G401.6 (cell line): ENCODE measurements at regions not wholly inside any gene's neighbourhood (a gene's known extent, or its start where the extent isn't known, plus 50 kb on each side); places are given as distances from the start of the nearest gene placed in this dataset.
"Not testable (repeated sequence)": the region's sequence is repeated elsewhere in the genome, so short reads cannot be mapped to it uniquely, and the experiment has no call there.

Experiments
- FAIRE-seq: peaks from 2 replicates; lab custom pipeline; 2012; peaks lifted over from hg19 to GRCh38; lab: Jason Lieb, UNC

DNA sequence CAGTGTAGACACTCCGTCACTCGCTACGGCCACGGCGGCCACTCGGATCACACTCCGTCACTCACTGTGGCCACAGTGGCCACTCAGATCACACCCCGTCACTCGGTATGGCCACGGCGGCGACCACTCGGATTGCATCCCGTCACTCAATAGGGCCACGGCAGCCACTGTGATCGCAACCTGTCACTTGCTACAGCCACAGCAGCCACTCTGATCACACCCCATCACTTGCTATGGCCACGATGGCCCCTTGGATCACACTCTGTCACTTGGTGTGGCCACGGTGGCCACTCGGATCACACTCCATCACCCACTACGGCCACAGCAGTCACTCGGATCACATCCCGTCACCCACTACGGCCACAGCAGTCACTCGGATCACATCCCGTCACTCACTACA is 175.3 kb downstream of the LAT start:
- not testable (repeated sequence) for FAIRE-seq

DNA sequence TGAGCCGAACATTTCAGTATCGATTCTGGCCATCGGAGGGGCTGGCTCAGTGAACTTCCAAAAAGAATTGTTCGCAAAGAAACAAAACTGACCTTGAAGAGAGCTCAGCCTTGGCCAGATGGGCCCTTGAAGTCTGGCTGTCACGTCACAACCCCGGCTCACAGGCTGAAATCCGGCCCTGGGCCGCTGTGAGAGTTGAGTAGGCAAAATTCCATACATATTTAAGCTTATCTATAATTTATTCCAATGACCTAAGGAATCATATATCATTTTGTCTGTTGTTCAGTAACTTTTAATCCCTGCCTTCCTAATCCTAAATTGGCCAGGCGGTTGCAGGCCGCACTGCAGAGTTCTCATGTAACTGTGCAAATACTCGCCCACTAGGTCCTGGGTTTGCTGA is 174.8 kb downstream of the LAT start:
- FAIRE-seq = not testable (repeated sequence)

DNA sequence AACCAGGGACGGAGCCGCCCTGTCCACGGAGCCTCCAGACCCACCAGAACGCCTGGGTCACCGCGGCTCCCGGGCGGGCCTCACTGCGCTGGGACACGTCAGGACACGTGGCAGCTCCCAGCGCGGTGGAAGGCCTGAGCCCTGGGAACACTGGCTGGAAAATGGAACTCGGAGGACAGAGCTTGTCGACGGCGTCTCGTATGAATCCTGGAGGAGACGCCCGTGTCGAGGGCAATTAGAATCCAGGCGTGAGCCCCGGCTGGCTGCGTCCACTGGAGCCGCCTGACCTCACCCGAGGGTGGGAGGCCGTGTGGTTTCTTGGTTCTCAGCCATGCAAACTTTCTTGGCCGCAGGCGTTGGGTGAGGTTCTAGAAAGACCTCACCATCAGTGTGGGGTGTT is 173.9 kb downstream of the LAT start:
- FAIRE-seq = no peak

DNA sequence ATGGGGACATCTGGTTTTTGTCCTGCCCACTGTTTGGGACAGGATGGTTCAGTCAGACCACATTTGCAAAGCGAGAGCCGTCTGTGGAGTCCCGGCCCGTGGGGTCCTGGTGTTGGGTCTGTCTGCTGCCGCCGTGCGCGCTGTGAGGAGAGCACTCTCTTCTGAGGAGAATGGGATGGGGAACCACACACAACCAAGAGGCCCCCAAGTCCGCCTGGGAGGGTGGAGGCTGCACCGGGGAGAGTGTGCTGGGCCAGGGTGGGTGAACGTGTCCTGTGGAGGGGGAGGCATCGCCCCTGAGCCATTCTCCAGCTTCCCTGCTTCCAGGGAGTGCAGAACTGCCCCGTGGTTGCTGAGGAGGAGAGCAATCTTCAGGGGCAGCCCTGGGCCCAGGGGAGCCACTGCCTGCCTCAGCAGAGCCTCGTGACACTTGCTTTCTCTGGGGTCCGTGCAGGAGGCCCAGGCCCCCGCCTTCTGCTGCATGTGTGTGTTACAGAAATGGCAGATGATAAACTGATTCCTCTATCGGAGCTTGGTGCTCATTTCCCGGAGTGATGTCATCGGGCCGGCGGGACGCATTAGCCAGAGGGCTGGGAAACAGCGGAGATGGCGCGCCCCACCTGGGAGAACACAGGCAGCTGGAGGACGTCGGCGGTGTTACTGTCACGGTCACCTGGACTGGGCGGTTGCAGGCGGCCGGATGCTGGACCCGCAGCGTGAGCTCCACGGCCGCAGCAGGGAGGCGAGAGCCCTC is 173.4 kb downstream of the LAT start:
- not testable (repeated sequence) for FAIRE-seq

DNA sequence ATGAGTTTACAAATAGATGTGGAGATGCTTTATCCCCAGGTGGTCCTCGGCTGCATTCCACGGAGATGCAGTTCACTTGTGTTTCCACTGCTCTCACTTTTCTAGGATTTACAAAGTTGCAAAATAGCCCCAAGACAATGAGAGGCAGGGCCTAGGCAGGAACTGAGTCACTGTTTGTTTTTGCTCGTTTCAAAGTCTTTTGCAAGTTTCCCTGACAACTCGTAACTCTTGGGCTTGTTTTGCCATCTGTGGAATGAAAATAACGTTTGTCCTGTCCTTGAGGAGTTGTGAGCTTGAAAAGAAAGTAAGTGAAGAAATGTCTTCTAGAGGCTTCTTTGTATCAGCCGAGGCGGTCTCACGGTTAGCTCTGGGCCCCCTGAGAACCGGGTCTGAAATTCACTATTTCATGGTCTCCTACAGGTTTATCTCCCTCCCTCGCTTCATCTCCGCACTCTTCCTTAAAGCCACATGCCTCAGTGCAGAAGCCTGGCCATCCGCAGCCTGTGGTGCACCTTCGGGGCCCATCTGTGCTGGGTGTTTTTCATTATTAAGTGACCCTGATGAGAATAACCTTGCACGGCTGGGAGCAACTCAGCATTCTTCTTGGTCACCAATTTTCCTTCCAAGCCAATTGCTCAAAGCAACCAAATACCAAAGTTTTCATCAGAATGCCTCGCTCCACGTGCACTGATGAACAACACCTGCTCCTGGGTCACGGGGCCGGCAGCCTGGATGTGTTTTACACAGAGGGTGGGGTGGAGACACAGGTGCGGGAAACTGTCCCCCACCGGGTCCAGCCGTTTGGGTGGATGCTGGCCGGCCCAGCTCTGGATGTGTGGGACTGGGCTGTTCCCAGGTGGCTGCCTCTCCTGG is 172.4 kb downstream of the LAT start:
- FAIRE-seq = not testable (repeated sequence)

DNA sequence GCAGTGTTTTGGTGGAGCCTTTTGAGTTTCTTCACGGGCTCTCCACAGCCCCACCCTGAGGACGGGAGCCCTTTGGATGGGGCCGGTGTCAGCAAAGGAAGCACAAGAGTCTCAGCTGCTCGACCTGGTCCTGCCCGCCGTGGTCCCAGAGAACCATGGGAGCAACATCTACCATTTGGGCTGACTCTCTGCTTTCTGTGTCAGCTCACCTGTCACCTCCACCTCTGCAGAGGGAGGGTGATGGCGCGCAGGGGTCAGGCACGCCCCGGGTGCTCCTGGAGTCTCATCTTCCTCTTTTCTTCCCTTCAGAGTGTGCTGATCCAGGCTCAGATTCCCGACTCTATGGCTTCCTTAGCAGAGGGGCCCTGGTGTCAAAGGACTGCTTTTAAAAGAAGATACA is 171.7 kb downstream of the LAT start:
- FAIRE-seq = no peak

DNA sequence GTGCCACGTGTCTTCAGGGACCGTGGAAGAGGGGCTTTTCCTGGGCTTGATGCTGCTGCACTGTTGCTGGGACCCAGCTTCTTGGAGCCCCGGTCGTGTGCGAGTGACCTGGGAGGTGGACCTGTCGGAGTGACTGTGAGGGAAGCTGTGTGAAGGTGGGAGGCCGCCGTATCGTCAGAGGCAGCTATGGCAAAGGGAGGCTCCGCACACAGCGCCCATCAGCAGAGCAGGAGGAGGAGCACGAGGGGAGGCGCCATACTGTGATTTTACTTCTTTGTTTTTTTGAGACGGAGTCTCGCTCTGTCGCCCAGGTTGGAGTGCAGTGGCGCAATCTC is 171.0 kb downstream of the LAT start:
- not testable (repeated sequence) for FAIRE-seq

DNA sequence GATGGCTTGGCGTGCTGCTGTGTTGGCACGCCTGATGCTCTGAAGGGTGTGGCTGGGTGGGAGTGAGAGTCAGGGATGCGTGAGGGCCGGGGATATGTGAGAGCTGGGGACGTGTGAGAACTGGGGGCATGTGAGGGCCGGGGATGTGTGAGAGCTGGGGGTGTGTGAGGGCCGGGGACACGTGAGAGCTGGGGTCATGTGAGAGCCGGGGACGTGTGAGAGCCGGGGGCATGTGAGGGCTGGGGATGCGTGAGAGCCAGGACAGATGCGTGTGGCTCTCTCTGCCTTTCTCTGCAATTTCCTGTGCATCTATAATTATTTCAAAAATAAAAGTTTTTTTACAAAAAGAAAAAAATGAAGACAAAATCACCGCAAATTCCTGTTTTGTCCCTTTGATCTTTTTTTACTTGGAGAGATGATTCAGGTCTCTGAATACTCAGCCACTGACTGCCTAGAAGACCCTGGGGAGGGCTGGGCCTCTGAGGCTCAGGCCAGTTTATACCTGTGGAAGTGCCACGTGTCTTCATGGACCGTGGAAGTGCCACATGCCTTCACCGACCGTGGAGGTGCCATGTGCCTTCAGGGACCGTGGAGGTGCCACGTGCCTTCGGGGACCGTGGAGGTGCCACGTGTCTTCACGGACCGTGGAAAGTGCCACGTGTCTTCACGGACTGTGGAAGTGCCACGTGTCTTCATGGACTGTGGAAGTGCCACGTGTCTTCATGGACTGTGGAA is 170.4 kb downstream of the LAT start:
- FAIRE-seq = not testable (repeated sequence)

DNA sequence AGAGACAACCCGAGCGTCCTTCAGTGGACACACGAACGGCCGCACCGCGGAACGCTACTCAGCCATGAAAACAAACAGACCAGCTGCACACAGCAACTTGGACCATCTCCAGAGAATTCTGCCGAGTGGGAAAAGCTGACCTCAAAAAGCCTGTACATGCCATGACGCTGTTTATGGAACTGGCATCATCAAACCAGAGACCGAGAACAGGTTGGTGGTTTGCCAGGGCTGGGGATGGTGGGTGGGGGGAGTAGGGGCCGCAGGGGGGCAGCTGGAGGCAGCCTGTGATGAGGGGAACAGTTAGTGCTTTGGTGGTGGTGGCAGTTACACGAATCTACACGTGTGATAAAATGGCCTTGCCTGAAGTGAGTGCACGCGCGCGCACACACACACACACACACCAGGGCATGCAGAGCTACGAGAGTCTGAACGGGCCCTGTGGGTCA is 169.8 kb downstream of the LAT start:
- no peak for FAIRE-seq

DNA sequence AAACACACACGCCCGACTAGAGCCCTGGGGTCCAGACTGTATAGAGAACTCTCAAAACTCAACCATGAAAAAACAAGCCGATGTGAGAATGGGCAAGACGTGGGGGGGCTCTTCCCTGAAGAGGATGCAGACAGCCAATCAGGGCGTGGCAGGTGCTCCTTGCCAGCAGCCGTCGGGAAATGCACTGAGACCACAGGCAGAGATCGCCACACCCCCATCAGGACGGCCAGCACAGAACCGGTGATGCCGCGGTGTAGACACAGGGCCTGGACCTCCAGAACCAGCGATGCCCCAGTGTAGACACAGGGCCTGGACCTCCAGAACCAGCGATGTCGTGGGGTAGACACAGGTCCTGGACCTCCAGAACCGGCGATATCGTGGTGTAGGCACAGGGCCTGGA is 169.2 kb downstream of the LAT start:
- no peak for FAIRE-seq

DNA sequence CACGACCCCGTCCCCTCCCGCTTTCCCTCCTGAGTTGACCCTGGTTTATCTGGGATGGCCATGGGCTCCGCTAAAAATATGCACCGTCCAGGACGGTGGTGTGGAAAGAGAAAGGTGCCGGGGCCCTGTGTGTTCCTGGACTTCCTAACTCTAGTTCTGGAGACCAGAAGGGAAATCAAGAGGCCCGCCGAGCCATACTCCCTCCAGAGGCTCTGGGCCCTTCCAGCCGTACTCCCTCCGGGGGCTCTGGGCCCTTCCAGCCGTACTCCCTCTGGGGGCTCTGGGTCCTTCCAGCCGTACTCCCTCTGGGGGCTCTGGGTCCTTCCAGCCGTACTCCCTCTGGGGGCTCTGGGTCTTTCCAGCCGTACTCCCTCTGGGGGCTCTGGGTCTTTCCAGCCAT is 168.5 kb downstream of the LAT start:
- not testable (repeated sequence) for FAIRE-seq

DNA sequence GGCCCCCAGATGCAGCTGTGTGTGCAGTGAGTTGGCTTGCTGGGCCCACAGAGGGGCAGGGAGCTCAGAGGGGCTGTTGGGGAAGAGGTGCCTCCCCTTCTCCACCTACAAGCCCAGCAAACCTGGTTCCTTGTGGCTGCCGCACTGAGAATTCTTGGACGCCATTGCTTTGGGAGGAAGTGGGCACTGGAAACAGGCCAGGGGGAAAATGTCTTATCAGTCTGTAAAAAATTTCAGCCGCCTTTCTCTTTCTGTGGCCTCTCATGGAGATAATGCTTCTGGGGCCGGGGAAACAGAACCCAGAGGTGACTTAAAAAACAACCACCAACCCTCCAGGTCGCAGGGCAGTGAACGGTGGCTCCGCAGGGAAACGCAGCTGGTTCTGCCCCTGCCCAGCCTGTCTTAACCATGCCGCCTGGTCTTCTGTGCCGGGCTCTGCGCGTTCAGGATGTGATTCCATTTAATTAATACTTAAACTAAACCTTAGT is 167.7 kb downstream of the LAT start:
- not testable (repeated sequence) for FAIRE-seq

DNA sequence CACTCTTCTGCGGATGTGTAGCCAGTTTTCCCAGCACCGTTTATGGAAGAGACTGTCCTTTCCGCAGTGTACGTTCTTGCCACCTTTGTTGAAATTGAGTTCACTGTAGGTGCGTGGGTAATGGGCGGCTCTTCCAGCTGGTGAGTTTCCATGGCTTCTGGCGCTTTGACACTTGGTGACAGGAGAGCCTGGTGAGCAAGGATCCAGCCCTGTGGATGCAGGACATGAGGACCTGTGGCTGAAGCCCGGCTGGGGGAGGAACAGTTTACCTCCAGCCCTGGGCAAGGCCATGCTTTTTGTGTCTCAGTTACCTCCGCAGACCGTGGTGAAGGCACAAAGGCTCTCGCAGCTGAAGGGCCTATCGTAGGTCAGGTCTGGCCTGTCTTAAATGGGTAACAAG is 166.5 kb downstream of the LAT start:
- no peak for FAIRE-seq

DNA sequence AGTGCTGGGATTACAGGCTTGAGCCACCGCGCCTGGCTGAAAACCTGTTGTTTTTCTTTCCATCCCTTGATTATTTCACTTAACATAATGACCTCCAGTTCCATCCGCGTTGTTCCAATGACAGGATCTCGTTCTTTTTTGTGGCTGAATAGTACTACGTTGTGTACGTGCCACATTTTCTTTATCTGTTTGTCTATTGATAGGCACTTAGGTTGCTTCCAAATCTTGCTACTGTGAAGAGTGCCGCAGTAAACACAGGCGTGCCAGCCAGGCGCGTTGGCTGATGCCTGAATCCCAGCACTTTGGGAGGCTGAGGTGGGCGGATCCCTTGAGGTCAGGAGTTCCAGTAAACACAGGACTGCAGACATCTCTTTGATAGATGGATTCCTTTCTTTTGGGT is 165.1 kb downstream of the LAT start:
- FAIRE-seq = not testable (repeated sequence)

DNA sequence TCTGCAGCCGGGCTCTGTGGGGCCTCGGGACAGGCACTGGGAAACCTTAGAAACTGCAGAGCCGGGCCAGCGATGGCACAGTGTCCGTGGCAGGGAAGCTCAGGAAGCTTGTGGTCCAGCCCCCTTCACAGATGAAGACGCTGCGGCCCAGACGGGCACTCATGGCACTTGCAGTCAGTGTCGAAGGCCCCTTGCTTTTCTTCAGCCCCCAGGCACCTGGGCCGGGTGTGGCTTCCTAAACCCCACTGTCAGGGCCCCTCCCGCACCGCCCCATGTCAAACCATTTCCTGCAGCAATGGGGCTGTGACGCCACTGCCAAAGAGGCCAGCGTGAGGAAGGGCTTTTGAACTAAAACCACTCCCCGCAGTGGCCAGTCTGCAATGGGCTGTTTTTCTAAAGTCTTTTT is 164.0 kb downstream of the LAT start:
- no peak for FAIRE-seq

DNA sequence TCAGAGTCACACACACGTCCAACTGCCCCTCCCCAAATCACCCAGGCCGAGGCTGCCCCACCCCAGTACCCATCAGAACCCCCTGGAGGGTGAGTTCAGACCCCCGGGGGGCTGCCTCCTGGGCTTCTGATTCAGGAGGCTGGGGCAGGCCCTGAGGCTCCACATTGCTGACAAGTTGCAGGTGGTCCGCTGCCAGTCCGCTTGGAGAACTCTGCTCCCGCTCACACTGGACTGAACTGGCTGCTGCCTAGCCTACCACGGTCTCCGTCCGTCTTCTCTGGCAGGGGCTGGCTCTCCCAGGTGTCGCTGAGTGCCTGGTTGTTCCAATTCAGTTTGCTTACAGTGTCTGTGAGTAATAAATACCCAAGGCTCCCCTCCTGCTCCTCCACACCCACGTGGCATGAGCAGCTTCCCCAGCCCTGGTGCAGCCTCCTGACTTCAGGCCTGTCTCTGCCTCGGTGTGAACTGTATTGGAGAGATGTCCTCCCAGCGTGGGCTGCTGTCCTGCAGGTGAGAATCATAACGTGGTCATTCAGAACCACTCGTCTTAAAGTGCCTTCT is 163.4 kb downstream of the LAT start:
- FAIRE-seq = no peak

DNA sequence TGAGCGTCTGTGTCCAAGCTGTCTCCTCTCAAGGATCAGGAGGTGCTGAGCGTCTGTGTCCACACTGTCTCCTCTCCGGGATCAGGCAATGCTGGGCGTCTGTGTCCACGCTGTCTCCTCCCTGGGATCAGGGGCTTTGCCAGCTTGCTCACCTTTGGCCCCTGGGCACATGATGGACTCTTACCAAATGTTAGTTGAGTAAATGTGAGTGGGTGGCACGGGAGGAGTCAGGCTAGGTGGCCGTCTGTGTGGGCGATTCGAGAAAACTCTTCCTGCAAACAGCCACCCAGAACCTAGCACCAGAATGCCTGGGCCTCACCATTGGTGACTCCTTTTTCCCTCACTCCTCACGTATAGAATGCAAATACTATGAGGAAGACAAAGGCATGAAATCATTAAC is 162.9 kb downstream of the LAT start:
- FAIRE-seq = not testable (repeated sequence)

DNA sequence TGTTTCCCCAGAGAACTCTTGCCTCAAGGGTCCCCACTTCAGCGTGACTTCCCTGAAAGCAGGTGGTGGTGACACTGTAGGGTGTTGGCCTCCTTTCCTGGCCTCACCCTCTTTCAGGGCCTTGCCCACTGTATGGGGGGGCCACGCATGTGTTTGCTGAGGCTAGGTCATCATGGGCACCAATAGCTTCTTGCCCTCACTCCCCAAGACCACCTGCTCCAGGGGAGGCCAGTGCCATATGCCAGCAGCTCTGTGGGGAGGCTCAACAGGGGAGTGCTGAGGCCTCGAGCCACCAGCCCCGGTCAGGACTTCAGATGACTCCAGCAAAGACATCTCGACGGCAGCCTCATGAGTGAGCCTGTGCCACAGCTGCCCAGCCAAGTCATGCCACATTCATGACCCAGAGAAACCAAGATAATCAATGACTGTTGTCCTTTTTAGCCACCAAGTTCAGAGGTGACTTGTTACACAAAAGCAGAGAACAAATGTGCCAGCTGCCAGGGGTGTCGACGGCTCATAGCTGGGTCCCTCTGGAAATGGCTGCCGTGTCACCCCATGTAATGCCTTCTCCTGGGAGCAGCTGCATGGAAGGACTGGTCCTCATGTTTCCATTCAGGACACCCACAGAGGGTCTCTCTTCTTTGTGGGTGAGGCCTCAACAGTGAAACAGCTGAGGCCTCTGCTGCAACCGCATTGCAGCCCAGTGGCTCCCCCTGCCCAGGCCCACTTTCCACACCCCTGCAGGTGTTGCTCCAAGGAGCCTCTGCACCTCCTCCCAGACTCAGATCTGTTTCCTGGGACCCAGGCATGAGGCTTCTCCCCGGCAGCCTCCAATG is 162.2 kb downstream of the LAT start:
- FAIRE-seq = not testable (repeated sequence)

DNA sequence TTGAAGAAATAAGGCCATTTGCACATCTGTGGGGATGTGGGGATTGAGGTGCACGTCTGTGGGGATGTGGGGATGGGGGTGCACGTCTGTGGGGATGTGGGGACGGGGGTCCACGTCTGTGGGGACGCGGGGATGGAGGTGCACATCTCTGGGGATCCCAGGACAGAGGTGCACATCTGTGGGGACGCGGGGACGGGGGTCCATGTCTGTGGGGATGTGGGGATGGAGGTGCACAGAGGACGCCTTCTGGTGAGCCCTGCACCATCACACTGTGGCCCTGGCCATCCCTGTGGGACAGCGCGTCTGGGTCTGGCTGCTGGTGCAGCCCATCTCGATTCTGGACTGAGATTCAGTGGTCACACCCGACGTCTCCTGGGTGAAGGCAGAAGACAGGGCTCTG is 161.4 kb downstream of the LAT start:
- no peak for FAIRE-seq

DNA sequence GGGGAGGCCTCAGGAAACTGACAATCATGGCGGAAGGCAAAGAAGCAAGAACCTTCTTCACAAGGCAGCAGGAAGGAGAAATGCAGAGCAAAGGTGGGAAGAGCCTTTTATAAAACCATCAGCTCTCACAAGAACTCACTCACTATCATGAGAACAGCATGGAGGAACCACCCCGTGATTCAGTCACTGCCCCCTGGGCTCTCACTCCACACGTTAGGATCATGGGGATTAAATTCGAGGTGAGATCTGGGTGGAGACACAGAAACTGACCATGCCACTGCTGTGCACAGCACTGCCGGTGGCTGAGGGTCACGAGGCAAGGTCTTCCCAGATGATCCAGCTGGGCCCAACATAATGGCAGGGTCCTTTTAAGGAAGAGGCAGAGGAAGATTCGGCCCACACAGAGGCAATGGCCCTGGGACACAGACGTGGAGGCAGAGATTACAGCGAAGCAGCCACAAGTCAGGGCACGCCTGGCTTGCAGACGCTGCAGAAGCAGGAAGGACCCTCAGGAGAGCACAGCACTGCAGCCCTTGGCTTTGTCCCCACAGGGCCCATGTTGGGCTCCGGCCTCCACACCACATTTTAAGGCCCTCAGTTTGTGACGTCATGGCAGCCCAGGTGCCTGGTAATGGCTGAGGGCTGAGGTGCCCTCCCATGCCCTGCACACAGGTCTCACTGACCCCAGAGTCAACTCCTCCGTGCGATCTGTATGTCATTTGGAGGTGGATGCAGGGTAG is 160.8 kb downstream of the LAT start:
- FAIRE-seq = not testable (repeated sequence)

DNA sequence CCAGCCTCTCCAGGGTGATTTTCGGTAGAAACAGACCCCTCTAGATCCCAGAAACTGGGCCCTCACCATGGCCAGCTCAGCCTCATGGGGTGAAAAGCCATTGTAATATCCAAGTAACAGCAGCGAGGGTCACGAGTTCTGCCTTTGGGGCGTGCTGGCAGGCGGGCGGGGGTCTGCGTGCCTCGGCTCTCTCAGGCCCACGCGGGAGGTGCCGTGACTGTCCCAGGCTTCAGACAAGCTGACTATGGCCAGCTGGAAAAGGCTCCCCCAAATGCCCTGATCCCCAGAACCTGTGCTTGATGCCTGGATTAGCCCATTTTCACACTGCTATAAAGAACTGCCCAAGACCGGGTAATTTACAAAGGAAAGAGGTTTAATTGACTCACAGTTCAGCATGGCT is 160.2 kb downstream of the LAT start:
- not testable (repeated sequence) for FAIRE-seq
